Osteoblast (primary cell): ENCODE measurements at regions not wholly inside any gene's neighbourhood (a gene's known extent, or its start where the extent isn't known, plus 50 kb on each side); places are given as distances from the start of the nearest gene placed in this dataset.

Experiments used
- DNase-seq: peaks from one replicate; pipeline ENCODE4 v3.0.0; 2011; ENCODE audit warnings: low spot score, mixed read lengths; ENCODE audit not compliant: insufficient read length; ENCODE audit errors: missing footprints
- H2AFZ ChIP-seq: 2 replicates; pipeline ENCODE4 v1.6.0; 2011; ENCODE audit warnings: mild to moderate bottlenecking, low read length
- H3K27ac ChIP-seq: 2 replicates; pipeline ENCODE4 v1.5.1; 2011; ENCODE audit warnings: mild to moderate bottlenecking, low read depth, low read length, moderate library complexity
- H3K27me3 ChIP-seq: 2 replicates; pipeline ENCODE4 v1.6.0; 2012; ENCODE audit warnings: mild to moderate bottlenecking, control low read depth, inconsistent platforms, low read length, moderate library complexity; ENCODE audit not compliant: insufficient read depth
- H3K36me3 ChIP-seq: 2 replicates; pipeline ENCODE4 v1.5.1; 2011; ENCODE audit warnings: mild to moderate bottlenecking, low read length, control low read depth, moderate library complexity; ENCODE audit not compliant: insufficient read depth
- H3K4me1 ChIP-seq: 2 replicates; pipeline ENCODE4 v1.5.1; 2011; ENCODE audit warnings: mild to moderate bottlenecking, low read length, control low read depth, moderate library complexity; ENCODE audit not compliant: insufficient read depth
- H3K4me2 ChIP-seq: 2 replicates; pipeline ENCODE4 v1.6.0; 2011; ENCODE audit warnings: mild to moderate bottlenecking, low read length; ENCODE audit not compliant: insufficient read depth
- H3K4me3 ChIP-seq: fragments of 200-600 bp; sonication (generic); 3 replicates; pipeline ENCODE4 v1.5.1; 2012; ENCODE audit warnings: mild to moderate bottlenecking, low read length, inconsistent platforms; ENCODE audit not compliant: insufficient read depth
- H3K79me2 ChIP-seq: 2 replicates; pipeline ENCODE4 v1.6.0; 2012; ENCODE audit warnings: mild to moderate bottlenecking, low read length, control low read depth, inconsistent platforms; ENCODE audit not compliant: insufficient read depth
- H3K9me3 ChIP-seq: 2 replicates; pipeline ENCODE4 v1.5.1; 2011; ENCODE audit warnings: low read depth, low read length, control low read depth
- H4K20me1 ChIP-seq: 2 replicates; pipeline ENCODE4 v1.6.0; 2012; ENCODE audit warnings: mild to moderate bottlenecking, low read length, control low read depth; ENCODE audit not compliant: insufficient read depth
- CTCF ChIP-seq: IDR thresholded peaks from 2 replicates; pipeline ENCODE4 v1.5.1; 2011; ENCODE audit warnings: mild to moderate bottlenecking, low read depth, low read length, moderate library complexity; ENCODE audit errors: extremely low read depth

GRCh38 chr7:91367812-91368578 lies 103.8 kb downstream of the FZD1 start:
- no peak for DNase-seq
- H3K36me3 ChIP-seq, result no peaks in the 10 kb centered on the region
- H3K4me2 ChIP-seq, result no peak overlapping the region

GRCh38 chr7:91372323-91372722 lies 108.1 kb downstream of the FZD1 start:
- TF ChIP-seq CTCF, result no peak
- Histone ChIP-seq H3K36me3 (no peaks in the 10 kb centered on the region), H3K4me2 (no peak overlapping the region), H4K20me1 (no peaks in the 10 kb centered on the region), H3K9me3 (no peaks in the 10 kb centered on the region), H2AFZ (no peak overlapping the region), H3K79me2 (no peaks in the 10 kb centered on the region), H3K4me1 (no peaks in the 10 kb centered on the region), H3K27me3 (peaks cover 4% of the 10 kb centered on the region), H3K4me3 (no peak overlapping the region), H3K27ac (no peak overlapping the region)
- DNase-seq, result no peak

More at GRCh38 chr7:91367812-91368578, 103.8 kb downstream of the FZD1 start:
- no peak overlapping the region for H3K4me3 ChIP-seq
- no peaks in the 10 kb centered on the region for H3K79me2 ChIP-seq
- H3K27me3 ChIP-seq, result peaks cover 4% of the 10 kb centered on the region
- H3K27ac ChIP-seq, result no peak overlapping the region
- no peak overlapping the region for H2AFZ ChIP-seq
- no peak for TF ChIP-seq CTCF
- H4K20me1 ChIP-seq, result no peaks in the 10 kb centered on the region
- no peaks in the 10 kb centered on the region for H3K4me1 ChIP-seq
- no peaks in the 10 kb centered on the region for H3K9me3 ChIP-seq

- DNase-seq, result no peak
- Histone ChIP-seq H3K4me2 (no peak overlapping the region), H3K79me2 (no peaks in the 10 kb centered on the region)
Measured at GRCh38 chr7:91373111-91373800, 109.0 kb downstream of the FZD1 start.

More at GRCh38 chr7:91373111-91373800, 109.0 kb downstream of the FZD1 start:
- Histone ChIP-seq H3K27me3 (peaks cover 2% of the 10 kb centered on the region), H4K20me1 (no peaks in the 10 kb centered on the region), H3K9me3 (no peaks in the 10 kb centered on the region), H2AFZ (no peak overlapping the region), H3K4me3 (no peak overlapping the region), H3K36me3 (no peaks in the 10 kb centered on the region), H3K4me1 (no peaks in the 10 kb centered on the region), H3K27ac (no peak overlapping the region)
- no peak for TF ChIP-seq CTCF
